ENCODE measurements at regions not wholly inside any gene's neighbourhood (a gene's known extent, or its start where the extent isn't known, plus 50 kb on each side); places are given as distances from the start of the nearest gene placed in this dataset.
A peak's percentile ranks its signal among the peaks of the same experiment; 100 is the strongest.

DNA sequence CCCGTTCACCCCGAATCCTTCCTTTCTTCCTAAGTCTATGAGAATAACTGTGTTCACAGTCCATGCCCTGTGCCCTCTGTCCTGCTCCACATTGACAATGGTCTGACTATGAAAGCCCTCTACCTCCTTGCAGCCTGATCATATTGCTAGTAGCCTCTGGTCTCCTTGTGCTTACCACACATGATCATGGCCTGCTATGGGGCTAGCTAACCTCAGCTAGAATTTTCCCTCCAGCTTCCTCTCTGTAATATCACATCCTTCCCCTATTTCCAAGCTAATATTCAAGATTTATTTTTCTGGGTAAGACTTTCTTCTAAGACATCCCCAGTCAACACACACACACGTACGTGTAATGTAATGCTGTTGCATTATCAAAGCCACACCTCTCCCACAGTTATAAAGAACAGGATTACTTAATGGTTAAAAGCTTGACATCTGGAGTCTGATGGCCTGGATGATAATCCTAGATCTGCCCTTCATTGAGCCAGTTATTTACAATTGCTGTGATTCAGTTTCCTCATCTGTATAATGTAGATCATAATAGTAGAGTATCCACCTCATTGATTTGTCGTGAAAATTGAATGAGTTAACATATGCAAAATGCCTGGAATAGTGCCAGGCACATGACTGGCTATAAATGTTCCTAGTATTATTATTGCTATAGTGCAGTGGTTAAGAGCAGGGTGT is 214.4 kb upstream of the BLID start:
- no peak for DNase-seq (ENCODE audit: insufficient read length, low spot score)
- FAIRE-seq, result no peak

DNA sequence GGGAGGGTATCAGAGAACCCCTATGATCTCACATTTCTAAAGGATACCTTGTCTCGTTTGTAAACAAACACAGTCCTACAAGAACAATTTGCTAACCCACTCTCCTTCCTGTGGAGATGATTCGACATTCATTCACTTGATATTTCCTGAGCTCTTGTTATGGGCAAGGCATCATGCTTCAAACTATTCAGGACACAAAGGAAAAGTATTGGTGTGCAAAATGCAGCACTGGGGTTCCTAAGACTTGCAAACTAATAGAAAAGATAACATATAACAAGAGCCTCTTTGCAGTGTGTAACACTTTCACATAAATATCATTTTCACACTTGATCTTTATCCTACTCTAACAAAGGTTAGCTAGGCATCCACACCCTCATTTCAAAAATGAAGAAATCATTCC is 211.5 kb upstream of the BLID start:
- DNase-seq (ENCODE audit: insufficient read length, low spot score), result no peak
- no peak for FAIRE-seq

DNA sequence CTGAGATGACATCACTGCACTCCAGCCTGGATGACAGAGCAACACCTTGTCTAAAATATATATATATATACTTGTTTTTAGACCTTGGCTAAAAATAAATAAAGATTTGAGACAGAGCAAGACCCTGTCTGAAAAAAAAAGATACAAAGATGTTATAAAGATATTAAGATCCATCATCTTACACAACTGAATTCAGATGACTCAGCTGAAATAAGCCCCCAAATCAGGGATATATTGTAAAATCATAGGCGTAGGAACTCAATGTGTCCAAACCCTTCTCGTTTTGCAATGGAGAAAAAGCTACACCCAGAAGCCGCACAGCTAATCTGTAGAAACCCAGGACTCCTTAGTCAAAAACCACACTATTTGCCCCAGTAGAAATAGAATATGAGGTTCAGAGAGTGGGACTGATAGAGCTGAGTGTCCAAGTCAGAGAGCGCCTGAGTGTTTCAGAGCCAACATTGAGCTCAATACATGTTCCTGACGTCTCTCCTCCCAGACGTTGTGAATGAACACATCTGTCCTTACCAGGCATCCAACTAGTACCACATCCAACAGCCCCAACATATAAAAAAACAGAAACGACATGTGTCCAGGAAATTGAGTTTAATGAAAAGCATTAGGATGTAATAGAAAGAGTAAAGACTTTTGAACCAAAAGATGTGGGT is 207.9 kb upstream of the BLID start:
- FAIRE-seq, result no peak
- DNase-seq (ENCODE audit: insufficient read length, low spot score), result no peak

DNA sequence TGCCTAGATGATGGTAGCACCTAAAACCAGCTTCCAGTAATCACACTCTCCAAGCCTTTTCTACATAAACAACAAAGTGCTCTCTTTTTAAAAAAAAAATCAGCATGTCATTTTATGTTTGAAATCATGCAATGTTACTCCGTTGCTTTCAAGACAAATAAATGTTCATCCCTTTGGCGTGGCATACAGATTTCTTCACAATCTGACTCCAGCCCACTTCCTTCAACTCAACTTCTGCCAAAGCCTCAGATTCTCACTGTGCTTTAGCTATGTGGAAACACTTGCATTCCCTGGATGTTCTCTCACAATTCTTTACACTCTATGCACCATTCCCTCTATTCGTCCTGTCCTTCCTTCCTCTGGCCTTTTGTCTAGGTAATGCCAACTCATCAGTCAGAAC is 206.3 kb upstream of the BLID start:
- FAIRE-seq, result no peak

DNA sequence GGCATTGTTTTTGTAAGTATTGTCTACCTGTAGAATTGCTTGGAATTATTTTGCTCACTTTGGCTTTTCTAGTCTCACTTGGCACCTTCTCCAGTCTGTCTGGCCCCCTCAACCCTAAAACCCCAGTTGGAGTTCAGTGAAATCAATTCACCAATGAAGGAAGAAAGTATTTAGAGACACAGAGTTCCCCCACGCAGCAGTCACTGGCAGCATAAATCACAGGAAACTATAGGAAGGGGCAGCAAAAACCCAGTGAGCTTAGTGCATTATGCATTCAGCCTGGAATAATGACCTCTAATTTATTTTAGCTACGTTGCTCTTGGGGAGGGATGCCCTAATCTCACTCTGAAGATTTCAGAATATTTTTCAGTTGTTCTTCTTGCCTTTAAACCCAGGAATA is 204.7 kb upstream of the BLID start:
- no peak for FAIRE-seq
- DNase-seq (ENCODE audit: insufficient read length, low spot score), result no peak

More for the DNA sequence above, 206.3 kb upstream of the BLID start:
- no peak for DNase-seq (ENCODE audit: insufficient read length, low spot score)

DNA sequence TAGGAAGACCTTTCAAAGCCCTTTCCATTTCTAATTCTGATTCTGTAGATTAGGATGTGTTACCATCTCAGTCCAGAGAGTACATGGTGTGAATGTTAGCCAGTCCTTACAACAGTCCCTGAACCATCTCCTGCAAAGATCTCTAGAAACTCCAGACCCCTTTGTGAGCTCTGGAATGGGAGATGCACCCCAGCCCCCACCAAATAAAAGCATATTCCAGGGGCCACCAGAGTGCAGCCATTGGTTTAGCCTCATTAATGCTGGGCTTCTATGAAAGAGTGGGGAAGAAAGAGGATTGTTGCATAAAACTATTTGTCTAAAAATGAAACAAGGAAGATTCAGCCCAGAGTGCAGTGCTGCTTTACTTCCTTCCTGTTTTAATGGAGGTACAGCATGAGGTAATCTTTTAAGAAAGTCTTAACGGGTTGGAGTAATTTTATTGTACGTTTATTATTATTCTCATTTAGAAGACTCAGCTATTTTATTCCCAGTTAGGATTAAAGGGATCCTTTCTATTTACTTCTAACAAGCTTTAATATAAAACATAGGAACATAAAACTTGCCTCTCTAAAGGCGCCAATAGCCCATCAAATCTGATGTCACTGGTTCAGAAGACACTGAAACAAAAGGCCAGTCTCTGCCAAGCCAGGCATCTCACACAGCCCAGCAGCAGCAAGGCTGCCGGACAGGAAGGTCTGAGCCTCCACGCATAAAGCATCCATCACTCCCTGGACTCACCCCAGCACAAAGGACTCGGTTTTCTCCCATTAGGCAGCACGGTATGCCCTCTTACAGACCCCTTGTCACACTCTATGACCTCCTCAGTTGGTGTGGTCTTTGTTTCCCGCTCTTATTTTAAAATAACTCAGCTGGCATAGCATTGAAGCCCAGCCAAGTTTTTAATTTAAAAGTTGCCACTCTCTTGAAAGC is 203.9 kb upstream of the BLID start:
- DNase-seq (ENCODE audit: insufficient read length, low spot score) (no peak), FAIRE-seq (peak; percentile 40)

DNA sequence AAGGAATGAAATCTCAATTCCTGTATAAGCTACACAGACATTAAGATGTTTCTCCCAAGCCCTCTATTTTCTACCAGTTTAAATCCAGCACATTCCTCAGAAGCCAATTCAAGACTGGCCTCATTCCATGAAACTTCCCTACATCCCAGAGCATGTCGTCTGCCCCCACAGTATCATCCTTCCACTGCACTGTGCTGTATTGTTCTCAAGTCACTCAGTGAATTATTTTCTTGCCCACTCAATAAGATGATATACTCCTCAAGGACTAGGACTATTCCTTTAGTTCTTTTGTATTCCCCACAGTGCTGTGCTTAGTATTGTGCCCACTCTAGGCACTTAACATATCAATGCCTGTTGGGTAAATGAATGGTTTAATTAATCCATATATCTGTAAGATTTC is 203.1 kb upstream of the BLID start:
- no peak for DNase-seq (ENCODE audit: insufficient read length, low spot score)
- FAIRE-seq, result peak; percentile 20

DNA sequence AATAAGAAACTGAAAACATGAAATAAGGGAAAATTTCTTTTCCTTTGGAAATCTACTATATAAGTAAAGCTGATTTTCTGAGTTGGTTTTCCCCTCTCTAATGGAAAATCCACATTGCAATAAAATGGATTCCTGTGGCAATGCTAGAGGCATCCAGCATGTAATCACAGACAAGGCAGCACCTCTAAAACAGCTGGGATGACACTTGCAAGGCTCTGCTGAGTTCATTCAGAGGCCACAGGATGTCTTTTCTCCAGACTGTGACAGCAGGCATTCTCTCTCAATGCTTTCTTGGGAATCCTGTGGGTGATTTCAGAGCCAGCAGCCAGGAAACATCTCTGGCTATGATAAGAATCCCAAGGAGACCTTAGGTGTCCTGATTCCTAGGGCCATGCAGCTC is 201.3 kb upstream of the BLID start:
- DNase-seq (ENCODE audit: insufficient read length, low spot score) (peak; percentile 45), FAIRE-seq (no peak)

DNA sequence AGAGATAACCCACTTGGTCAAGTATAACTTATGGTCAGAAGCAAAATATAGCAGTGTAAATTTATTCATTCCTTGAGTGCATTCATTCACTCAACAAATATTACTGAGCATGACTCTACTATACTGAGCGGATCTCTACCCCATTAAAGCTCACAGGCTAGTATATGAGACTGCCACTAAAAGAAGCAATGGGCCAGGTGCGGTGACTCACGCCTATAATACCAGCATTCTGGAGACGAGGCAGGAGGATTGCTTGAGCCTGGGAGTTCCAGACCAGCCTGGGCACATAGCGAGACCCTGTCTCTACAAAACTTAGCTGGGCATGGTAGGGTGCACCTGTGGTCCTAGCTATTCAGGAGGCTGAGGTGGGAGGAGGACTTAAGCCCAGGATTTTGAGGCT is 197.6 kb upstream of the BLID start:
- FAIRE-seq (peak; percentile 58), DNase-seq (ENCODE audit: insufficient read length, low spot score) (no peak)

DNA sequence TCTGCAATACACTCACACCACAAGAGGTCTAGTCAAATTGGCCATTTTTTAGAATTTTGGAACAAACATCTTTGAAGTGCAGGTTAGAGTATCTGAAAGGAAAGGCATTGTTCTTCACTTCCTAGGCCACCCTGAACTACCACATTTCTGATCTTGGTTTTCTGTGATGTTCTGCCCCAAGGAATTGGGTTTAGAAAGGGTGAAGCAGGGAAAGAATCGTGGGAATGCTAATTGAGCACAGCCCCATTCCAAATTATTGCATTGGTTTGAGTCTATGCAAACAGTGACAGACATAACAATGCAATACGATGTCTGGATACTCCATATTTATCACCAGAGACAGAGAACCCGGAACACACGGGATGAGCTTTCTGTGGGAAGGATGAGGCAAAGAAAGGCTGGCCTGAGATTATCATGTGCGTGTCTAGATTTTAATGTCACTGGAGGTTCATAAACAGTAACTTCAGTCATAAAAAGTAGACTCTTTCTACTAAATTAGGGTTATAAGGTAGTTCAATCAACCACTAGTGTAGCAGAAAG is 195.3 kb upstream of the BLID start:
- FAIRE-seq (no peak), DNase-seq (ENCODE audit: insufficient read length, low spot score) (no peak)

DNA sequence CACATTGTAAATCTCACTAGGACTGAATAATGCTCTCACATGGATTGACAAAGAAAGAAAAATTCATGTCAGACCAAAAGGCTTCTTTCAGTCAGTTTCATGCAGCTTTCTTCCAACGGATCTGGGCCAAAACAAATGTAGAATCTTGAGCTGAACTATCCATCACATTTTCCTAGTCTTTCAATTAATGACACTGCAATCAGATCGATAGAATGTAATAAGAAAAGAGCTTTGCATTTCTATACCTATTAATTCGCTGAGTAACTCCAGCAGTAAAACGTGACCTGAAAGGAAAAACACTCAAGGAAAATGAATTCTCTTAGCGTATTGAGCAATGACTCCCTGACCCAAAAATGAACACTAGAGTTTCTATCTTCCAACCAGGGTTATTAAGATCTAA is 194.8 kb upstream of the BLID start:
- no peak for DNase-seq (ENCODE audit: insufficient read length, low spot score)
- no peak for FAIRE-seq

DNA sequence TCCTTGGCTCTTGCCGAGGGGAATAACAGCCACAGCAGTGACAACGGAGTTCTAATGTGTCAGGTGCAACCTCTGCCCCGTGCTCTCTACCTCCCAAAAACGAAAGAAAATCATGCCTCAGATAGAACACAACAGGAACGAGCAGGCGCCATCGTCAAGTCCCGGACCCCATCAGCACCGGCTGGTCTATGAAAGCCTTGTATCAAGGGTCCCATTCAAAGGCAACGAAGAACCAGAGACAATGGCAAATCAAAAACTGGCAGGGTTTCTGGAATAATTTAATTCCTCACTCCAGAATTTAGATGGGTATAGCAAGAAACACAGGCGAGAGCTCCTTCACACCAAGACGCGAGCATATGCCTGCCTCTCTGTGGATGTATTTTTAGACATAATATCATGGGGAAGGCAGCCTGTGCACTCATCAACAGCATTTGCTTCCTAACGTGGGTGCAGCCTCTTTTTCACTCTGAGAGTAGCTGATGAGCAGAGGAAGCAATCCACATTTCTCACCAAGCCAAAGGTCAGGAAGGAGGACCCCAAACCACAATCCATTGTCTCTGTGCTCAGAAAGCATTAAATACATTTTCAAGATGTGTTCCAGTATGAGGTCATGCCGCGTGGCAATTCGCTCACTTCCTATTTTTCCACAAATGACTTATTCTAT is 193.4 kb upstream of the BLID start:
- FAIRE-seq (no peak), DNase-seq (ENCODE audit: insufficient read length, low spot score) (no peak)

DNA sequence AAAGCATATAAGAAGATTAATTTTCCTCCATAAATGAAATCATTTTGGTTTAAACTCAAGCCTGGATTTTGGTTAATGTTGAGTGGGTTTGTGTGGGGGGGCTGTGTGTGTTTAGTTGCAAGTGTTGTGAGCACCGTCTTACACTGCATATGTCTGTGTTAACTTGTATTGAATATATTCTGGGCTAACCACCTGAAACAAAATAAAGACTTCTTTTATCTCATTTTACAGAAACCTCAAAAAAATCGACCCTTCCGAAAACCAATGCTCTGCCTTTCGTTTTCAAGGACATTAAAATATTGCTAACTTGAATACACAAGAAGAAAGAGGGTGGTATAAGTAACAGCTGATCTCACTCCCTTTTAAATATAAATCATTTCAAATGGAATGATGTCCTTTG is 192.2 kb upstream of the BLID start:
- FAIRE-seq (no peak), DNase-seq (ENCODE audit: insufficient read length, low spot score) (no peak)

DNA sequence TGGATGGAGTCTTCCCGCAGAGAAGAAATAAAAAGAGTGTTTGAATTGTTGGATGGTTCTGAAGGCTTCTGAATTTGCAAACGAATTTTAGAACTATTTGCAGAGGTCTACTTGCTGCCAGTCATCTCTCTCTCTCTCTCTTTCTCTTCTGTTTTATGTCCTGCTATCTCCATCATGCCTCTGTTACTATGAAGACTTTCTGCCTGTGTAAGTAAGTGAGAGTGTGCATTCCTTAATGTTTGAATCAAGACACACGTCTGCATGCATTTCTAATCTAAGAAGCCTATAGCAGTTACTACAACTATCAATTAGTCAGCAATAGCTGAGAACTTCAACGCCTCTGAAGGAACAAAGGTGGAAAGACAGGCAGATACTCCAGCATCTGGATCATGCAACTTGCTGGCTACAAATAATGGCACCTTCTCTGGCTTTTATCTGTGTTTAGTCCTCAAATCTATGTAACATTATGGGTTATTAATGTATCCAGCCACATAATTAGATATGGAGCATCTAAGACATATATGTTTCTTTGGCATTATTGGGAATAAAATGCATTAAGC is 191.5 kb upstream of the BLID start:
- FAIRE-seq, result no peak
- no peak for DNase-seq (ENCODE audit: insufficient read length, low spot score)

DNA sequence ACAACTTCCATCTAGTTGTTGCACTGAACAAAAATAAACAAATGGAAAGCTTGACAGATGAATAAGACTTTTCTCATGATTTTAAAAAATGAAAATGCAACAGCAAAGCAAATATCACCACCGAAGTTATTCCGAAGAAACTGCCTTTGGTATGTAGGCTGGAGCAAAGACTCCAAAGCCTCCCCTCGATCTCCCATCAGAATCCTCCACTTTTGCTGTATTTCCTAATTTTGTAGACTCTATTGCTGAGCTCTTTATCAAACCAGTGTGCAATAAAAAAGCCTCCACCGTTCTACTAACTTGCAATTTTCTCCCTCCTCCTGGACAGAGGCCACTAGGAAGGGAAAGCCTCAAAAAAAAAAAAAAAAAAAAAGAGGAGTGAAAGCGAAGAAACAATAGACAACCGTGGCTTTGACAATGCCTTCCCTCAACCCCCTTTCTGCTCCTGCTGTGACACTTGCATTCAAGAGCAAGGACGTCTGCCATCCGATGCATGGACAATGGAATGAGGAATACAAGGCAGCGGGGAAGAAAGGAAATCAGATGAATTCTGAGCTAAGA is 190.9 kb upstream of the BLID start:
- FAIRE-seq, result no peak

DNA sequence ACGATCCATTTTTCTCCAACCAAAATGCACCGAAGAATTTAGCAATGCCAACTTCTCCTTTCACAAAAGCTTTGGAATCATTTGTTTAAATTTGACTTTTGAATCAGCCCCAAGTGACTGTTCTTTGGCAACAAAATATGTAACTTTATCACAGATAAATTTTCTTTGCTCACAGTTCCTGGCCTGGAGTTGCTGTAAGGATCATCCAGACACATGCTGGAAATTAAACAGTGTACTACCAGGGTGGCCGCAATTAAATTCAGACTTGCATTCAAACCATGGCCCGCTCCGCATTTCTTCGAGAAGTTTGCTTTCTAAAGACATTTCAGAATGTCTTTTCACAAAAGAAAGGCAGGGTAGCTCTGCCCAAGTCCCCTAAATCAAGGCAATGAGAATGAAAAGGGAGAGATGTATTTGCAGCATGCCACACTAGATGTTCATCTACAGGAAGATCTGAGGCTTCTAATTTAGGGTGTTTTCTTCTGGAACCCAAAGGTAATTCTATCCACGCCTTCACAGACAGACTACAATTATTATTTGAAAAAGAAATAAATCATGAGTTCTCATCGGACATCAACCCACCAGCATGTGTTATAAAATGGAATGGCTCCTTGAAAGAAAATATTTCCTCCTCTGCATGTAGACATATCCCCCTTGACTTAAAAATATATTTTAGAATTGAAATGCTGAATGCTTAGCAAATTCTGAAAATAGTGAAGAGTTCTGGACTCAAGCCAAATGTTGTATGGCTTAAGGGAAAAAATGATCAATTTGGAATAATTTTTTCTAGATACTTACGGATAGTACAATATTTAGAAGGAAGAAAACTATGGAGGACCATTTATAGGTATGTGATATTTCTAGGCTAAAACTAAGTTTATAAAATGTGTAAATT is 189.7 kb upstream of the BLID start:
- no peak for DNase-seq (ENCODE audit: insufficient read length, low spot score)
- peak; percentile 13 for FAIRE-seq

More for the DNA sequence above, 190.9 kb upstream of the BLID start:
- no peak for DNase-seq (ENCODE audit: insufficient read length, low spot score)

DNA sequence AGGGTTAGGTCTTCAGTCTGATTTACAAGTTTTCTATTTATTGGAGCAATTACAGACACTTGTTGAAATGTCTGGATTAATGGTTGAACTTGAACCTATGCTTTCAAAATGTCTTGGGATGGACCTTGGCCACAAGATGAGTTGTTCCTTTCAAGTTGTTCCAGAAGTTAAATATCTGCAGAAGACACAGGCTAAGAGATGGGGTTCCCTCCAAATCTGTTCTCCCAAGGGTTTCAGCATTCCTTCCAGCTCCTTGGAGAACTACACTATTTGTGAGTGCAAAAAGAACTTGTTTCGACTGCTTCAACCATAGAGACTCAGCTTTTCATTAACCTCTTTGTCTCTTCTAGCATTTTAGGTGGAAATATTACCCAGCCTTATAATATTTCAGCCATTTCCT is 189.0 kb upstream of the BLID start:
- no peak for DNase-seq (ENCODE audit: insufficient read length, low spot score)
- FAIRE-seq, result no peak

DNA sequence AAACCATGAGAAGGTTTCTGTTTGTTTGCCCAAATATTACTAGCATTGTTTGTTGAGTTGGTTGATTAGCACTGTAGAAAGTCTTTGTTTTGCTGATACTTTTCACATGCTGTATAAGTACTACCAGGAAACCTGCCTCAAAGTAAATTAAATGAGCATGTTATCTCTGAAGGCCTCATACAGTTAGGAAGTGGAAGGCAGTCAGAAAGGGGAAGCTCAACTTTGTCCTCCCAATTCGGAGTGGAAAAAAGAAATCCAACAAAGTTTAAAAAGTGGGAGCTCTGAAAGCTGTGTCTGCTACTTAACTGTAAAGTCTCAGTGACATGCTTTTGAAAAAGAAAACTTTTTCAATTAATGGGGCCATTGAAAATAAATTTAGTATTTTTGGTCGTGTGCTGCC is 188.3 kb upstream of the BLID start:
- no peak for DNase-seq (ENCODE audit: insufficient read length, low spot score)
- FAIRE-seq, result no peak

DNA sequence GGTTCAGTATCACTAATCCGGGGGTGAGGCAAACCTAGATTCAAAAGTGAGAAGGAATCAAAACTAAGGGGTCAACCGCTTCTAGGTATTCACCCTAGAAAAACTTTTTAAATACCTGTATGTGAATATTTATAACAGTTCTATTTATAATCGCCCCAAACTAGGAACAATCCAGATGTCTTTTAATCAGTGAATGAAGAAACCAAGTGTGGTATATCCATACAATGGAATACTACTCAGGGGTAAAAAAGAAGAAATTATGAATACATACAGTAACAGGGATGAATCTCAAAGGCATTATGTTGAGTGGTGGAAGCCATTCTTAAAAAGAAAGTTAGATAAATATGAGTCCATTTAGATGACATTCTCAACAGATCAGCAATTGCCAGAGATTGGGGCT is 178.0 kb upstream of the BLID start:
- FAIRE-seq (no peak), DNase-seq (ENCODE audit: insufficient read length, low spot score) (no peak)

All from HTR-8/SVneo (cell line).